ENCODE measurements at regions not wholly inside any gene's neighbourhood (a gene's known extent, or its start where the extent isn't known, plus 50 kb on each side); places are given as distances from the start of the nearest gene placed in this dataset.
"Not testable (repeated sequence)": the region's sequence is repeated elsewhere in the genome, so short reads cannot be mapped to it uniquely, and the experiment has no call there.

DNA sequence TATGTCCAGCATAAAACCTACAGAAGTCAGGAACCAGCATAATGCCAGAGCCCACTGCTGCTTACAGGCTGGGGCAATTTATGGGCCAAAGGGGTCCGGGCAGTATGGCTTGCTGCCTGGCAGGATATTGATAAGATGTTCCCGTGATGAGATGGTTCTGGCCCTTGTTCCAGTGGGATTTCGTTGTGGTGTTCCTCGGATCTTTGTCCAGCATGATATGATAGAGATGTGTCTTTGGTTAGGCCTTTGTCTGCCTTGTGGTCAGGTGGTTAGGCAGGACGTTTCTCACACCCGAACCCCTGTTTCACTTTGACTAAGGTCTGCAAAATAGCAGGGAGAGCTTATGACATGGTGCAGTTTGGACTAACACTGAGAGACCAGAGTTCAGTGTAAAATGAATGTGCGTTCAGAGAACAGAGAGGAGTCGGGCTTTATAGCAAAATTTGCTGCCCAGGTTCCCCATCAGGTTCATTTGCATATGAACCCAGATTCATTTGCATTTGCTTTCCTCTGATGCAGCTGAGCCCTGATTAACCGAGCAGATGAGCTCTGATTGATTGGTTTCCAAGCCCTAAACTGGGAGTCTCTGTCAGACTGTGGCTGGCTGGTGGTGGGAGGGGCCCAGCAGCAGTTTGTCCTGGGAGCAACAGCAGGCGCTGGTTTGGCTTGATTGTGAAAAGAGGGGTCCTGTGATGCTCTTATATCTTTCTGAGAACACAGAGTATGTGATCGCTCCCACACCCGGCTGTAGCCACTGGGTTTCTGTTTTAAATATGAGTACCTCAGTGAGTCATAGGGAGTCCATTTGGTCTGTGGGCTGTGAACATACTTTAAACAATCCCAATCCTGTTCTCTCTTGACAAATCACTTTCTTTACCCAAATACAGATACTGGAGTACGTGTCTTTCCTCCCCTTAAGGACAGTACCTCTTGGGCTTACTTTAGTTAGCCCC is 156.3 kb upstream of the PZP start:
- DNase-seq: peak; percentile 34

GRCh38 chr12:9363145-9363544 is 154.9 kb upstream of the PZP start:
- DNase-seq: no peak

DNA sequence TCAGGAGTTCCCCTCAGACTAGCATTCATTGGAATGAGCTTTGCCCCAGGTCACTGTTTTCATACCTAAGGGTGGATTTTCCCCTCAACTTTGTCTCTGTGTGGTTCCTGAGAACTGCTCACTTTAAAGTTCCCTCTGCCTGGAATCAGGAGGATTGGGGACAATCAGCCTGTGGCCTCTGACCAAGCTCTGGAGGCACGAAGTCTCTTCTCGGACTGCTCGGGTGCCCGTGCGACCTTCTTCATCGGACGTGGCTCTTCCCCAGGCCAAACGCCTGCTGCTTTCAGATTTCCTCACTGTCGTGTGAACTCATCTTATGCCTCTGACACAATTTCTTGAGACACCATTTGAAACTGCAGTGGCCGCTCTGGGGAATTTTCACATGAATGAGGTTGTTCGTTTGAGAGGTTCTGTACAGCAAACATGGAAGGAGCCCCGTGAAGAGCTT is 153.7 kb upstream of the PZP start:
- DNase-seq: peak; percentile 47

DNA sequence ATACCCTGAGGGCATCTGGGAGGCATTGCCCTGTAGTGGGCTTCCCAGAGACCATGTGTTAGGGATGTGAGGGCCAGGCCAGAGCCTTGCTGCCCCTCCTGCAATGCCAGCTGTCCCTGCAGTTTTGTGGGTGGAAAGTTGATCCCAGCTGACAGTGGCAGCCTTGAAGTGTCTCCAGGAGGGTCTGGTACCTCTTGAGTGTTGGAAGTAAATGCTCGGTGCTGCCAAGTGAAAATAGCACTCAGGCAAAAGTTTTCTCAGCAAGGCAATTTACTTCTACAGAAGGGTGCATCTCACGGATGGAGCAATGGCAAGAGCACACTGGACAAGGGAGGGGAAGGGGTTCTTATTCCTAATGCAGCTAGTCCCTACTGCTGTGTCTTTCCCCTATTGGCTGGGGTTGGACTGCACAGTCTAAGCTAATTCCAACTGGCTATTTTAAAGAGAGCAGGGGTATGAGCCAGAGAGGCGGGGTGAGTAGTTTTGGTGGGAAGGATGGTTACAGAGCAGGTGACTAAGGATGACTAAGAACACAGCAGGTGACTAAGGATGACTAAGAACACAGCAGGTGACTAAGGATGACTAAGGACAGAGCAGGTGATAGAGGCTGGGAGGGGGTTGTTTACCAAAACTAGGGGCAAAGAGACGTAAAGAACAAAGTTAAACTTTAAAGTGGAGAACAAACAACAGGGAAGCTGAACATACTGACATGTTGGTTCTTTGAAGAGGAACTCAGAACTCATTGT is 146.0 kb upstream of the PZP start:
- DNase-seq: not testable (repeated sequence)

GRCh38 chr12:9351136-9351535 is 142.9 kb upstream of the PZP start:
- DNase-seq: no peak

GRCh38 chr12:9349888-9350885 is 142.0 kb upstream of the PZP start:
- no peak for DNase-seq

DNA sequence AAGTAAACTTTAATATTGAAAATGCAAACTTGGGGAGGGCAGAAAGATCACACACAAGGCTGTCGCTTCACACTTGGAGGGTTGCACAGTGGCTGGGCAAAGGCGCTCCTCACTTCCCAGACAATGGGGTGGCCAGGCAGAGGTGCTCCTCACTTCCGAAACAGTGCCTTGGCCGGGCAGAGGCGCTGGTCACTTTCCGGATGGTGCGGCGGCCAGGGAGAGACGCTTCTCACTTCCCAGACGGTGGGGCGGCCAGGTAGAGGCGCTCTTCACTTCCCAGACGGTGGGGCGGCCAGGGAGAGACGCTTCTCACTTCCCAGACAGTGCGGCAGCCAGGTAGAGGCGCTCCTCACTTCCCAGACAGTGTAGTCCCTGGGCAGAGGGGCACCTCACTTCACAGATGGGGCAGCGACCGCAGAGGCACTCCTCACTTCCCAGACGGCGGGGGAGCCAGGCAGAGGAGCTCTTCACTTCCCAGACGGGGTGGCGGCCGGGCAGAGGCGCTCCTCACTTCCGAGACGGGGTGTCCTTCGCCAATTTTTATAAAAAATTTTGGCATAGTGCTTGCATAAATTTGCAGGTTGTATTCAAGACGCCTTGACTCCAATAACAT is 140.8 kb upstream of the PZP start:
- no peak for DNase-seq

DNA sequence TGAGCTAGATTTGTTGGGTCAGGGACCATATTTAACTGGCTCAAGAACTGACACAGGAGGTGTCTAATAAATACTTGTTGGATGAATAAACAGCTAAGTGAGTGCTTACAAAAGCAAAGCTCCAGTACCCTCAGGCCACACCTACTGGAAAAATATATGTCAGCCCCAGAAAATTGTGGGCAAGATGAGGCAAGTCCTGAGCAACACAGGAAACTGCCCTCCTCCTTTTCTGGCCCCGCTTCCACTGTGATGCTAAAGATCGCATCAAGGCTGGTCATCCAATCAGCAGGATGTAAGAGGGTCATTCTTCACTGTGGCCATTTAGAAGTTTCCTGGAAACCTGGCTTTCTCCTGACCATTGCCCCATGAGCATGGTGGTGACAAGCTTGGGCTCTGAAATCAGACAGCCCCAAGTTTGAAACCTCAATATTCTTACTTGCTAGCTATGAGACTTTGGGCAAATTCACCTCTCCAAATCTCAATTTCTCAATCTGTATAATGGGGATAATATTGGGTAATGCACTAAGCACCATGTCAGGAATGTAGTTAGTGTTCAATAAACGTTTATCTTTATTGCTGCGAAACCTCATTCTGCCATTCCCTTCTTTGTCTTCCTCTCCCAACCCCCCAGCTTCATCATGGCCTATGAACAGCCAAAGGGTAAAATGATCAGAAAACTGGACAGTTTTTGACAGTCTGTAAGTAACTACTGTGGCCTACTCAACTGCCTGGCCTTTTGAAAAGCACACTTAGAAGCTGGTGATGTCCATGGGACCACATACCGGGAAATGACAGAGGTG is 139.3 kb upstream of the PZP start:
- no peak for DNase-seq

DNA sequence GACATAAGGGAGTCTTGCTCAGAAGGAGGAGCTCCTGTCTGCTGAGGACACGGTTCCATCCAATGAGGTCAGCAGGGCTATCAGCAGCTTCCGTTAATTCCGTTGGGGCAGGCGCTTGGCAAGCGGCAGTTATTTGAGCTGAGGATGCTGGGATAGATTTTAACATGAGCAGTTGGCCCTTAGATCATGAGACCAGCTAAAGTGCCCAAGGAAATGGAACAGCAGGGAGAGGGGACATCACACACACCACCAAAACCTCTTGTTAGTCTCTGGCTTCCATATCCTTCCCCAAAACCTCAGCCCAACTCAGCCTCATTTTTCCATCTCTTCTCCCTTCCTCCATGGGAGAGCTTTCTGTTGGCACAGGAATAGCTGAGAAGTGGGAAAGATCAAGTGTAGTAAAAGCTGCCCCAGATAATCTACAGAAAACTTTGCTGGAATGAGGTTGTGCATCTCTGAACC is 138.7 kb upstream of the PZP start:
- no peak for DNase-seq

DNA sequence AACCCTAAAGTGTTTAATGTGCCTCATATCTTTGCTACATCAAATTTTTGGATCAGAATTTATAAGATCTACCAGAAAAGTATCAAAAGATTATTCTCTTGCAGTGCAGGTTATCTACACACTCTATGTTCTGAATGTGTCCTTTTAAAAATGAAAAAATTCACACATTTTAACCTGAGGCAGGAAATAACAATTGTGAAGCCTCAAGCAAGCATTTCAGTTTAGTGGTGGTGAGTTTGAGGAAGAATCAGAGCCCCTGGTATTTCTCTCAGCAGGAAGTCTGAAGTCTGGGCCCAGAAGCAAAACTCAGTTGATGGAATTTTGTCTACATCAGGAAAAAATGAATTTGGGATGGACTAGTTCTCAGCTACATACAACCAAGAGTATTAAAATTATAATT is 137.0 kb upstream of the PZP start:
- no peak for DNase-seq

- DNase-seq: no peak
Observed at GRCh38 chr12:9344541-9344940, 136.3 kb upstream of the PZP start.

DNA sequence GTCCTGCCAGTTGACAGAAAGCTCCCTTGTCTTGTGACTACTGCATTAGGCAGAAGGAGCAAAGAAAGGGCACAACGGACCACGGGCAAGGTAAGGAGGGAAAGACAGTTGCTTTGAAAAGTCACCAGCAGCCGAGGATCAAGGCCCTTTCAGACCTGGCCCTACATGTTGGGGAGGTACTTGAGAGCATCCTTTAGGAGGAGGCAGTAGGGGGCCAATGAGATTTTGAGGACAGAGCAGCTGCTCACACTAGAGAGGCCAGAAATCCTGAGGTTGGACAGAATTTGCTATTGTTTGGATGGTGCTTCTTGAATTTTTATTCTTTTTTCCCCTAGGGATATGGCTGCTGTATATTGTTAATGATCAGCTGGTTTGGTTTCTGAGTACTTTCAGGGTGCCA is 135.5 kb upstream of the PZP start:
- DNase-seq: no peak

DNA sequence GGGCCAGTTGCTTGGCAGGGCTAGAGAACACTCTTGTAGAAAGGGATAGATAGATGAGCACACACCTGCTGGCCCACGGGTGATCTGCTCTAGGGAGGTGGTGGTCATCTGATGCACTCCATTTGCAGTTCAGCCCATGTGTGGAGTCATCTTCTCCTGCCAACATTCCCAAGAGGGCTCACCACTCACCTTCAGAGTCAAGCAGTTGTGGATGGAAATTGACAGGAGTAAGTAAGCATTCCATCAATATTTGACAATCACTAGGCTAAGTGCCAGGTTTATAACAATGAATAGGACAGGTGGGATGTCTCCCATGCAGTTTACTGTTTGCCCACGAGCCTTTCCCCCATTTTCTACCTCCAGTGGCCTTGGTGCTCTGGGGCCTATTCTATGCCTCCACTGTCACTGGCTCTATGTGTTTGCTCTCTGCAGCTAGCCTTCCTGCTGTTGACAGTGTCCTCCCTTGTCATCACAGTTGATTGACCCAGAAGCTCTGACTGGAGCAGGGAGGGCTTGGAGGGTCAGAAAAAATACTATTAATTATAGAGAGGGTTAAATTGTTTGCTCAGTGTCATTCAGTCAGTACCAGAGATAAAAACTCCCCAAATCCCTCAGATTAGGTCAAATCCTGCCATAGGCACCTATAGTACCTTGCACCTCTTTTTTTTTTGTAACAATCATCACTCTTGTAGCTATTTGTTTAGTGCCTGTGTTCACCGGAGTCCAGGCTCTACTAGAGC is 134.6 kb upstream of the PZP start:
- DNase-seq: no peak

- DNase-seq: no peak
Observed at GRCh38 chr12:9341260-9341585, 133.0 kb upstream of the PZP start.

DNA sequence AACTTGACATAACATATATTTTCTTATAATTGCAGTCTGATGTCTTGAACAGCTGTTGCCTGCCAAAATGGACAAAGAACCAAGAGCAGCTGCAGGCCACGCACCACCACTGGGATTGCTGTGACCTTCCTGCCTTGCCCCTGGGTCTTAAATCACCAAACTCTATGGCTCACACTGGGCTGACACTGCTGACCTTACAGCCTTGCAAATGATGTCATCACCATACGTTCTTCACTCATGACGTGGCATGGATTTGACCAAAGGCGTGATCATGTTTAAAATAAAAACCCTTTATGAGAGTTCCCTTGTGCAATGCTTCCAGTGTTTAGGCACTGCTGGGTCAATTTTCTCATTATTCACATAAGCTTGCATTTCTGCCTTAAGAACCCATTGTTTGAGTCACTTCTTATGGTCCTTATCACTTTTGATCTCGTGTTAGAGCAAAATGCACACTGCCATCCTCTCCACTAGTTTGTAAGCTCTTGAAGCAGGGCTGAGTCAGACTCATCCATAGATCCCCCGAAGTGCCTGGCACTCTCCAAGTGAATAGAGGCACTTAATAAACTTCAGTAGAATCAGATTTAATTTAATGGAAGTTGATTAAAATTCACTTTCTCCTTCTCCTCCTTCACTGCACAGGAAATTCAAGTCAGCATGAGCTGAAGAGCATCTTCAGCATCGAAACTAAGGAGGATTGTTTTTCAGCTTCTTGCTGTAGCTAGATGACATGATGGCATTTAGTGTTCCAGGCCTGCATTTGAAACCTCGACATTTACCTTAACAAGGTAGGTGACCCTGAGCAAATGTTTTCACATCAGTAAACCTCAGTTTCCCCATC is 132.4 kb upstream of the PZP start:
- peak; percentile 35 for DNase-seq

DNA sequence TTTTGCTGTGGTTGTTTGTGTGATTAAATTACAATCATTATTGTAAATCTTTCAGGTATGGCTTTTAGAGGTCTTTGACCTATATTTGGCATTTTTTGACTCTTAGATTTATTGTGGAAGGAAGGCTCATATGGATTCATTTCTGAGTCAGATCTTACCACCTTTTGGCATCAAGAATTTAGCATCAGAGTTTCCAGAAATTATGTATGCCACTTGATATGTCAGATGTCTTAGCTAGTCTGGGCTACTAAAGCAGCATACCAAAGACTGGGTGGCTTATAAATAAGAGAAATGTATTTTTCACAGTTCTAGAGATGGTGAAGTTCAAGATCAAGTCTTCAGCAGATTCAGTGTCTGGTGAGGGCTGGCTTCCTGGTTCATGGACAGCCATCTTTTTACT is 129.5 kb upstream of the PZP start:
- DNase-seq: no peak

- DNase-seq: not testable (repeated sequence)
Observed at GRCh38 chr12:9336375-9337011, 128.3 kb upstream of the PZP start.

DNA sequence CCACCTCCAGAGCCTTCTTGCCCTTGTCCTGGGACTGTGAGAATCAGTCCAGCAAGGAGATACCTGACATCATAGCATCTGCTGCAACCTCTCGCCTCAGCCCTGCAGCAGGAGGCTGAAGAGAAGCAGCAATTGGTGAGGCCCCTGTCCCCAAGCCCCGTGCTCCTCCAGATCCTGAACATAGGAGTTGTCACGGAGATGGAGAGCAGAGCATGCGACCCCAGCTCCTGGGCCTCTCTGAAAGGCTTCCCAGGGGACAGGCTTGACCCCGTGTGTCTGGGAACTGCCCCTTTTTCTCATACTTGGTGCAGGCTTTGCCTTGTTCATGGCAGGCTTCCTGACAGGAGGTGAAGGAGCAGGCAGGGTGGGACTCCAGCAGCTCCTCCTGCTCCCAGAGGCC is 127.7 kb upstream of the PZP start:
- no peak for DNase-seq

DNA sequence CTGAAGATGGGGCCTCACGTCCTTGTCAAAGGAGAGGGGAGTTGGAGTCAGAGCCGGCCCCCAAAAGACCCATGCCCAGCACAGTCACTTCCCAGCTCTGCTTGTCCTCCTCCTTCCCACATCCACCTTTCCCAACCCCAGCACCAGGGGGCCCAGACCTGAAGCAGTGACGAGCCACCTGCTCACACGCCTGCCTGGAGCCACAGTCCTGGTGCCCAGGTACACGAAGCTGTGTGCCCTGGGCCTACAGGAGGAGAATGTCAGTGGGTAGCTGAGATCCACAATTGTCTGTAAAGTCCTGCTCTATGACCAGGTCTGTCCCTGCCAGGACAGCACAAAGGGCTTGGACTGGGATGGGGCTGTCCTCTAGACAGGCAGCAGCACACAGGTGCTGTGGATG is 126.8 kb upstream of the PZP start:
- no peak for DNase-seq

Measured in eye (tissue), 1 donor.